ENCODE measurements at regions not wholly inside any gene's neighbourhood (a gene's known extent, or its start where the extent isn't known, plus 50 kb on each side); places are given as distances from the start of the nearest gene placed in this dataset.

DNA sequence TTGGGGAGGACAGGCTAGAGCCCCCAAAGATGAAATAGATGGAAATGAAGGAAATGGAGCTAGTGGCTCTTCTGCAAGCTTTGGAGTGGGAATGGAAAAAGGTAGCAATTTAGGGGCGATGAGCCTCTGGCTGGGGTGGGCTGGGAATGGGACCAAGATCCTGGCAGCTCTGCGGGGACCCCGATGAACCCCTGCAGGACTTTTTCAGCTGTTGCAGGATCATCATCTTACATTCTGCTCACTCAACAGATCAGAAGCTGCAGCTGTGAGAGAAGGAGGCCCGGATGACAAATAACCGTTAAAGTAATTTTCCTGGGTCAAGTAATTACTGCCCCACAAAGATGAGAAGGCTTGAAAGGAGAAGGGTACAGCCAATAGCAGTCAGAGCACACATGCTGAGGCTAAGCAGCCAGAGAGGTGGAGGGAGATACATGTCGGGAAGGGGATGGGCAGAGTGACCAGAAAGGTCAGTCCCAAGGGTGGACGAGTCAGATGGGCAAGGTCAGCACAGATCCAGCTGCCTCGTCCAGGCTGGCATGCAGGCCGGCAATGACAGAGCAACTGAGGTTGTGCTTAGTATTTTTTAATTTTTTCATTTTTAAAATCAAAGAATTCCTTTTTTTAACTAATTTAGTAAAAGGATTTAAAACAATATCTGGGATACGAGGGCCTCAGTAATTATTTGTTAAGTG is 245.0 kb upstream of the RAB6C start:
- H3K27me3 Mint-ChIP-seq = peaks cover 0 to 2% of the 10 kb centered on the region in 2 donors
- CTCF ChIA-PET = no interaction called here
- POLR2A ChIA-PET = no interaction called here

DNA sequence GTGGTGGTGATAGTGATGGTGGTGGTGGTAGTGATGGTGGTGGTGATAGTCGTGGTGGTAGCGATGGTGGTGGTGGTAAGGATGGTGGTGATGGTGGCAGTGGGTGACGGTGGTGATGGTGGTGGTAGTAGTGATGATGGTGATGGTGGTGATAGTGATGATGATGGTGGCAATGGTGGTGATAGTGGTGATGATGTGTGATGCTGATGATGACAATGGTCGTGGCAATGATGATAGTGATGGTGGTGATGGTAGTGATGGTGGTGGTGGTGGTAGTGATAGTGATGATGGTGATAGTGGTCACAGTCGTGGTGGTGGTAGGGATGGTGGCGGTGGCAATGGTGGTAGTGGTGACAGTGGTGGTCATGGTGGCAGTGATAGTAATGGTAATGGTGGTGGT is 243.9 kb upstream of the RAB6C start:
- H3K27ac ChIP-seq (ENCODE audit: low read depth, low read length) = no peak overlapping the region
- no peak overlapping the region for H3K4me3 ChIP-seq (ENCODE audit: low read length)
- Mint-ChIP-seq H3K36me3 (no peaks in the 10 kb centered on the region), H3K4me1 (no peaks in the 10 kb centered on the region), H3K4me3 (no peak overlapping the region), H3K27ac (no peak overlapping the region), H3K27me3 (peaks cover 0 to 3% of the 10 kb centered on the region in 2 donors), H3K9me3 (peaks cover 0 to 1% (median 0%) of the 10 kb centered on the region in 5 donors)
- POLR2A ChIA-PET = no interaction called here
- H3K9me3 ChIP-seq (ENCODE audit: low read length) = no peaks in the 10 kb centered on the region
- H3K36me3 ChIP-seq (ENCODE audit: insufficient read depth, low read length) = no peaks in the 10 kb centered on the region
- DNase-seq = no peak
- no peaks in the 10 kb centered on the region for H3K4me1 ChIP-seq (ENCODE audit: insufficient read depth, low read length)
- CTCF ChIA-PET = no interaction called here
- H3K27me3 ChIP-seq (ENCODE audit: insufficient read depth, low read length, poor library complexity, severe bottlenecking) = no peaks in the 10 kb centered on the region

More for the DNA sequence above, 245.0 kb upstream of the RAB6C start:
- Histone ChIP-seq H3K36me3 (ENCODE audit: insufficient read depth, low read length) (no peaks in the 10 kb centered on the region), H3K4me3 (ENCODE audit: low read length) (no peak overlapping the region), H3K9me3 (ENCODE audit: low read length) (no peaks in the 10 kb centered on the region), H3K4me1 (ENCODE audit: insufficient read depth, low read length) (no peaks in the 10 kb centered on the region), H3K27ac (ENCODE audit: low read depth, low read length) (no peak overlapping the region), H3K27me3 (ENCODE audit: insufficient read depth, low read length, poor library complexity, severe bottlenecking) (no peaks in the 10 kb centered on the region)
- Mint-ChIP-seq H3K36me3 (no peaks in the 10 kb centered on the region), H3K4me3 (no peak overlapping the region), H3K27ac (no peak overlapping the region), H3K4me1 (no peaks in the 10 kb centered on the region), H3K9me3 (peaks cover 0 to 1% (median 0%) of the 10 kb centered on the region in 5 donors)
- DNase-seq = no peak

DNA sequence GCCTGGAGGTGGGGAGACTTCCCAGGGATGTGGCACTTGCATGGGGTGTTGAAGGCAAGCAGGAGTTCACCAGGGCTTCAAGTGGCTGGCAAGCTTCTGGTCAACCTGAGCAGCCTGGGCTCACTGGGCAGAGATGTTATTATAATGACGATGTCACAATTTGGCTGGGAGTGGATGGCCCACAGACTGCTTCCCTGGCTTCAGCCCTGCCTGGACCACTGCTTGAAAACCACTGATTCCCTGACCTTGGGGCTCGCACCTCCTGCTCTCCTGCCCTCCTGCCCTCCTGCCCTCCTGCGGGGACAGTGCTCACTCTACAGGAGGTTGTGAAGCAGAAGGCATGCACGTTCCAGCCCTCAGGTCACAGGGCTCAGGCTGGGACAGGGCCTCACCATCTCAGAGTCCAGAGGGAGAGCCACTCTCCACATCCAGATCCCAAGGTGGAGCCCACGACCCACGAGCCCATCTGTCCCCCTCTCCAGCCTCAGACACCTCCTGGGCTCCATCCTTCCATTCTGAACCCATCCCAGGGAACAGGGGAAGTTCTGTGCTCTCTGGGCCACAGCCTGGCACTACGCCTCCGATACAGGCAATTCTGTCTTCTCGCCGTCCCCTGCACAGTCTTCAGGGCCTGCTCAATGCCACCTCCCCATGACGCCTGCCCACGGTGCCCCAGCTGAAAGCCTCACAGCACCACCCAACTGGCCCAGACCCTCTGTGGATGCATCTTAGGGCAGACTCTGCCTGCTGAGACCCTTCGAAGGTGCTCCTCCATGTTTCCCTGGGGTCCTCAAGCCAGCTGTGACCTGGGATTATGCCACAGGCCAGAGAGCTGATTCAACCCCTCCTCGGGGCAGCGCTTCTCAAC is 241.6 kb upstream of the RAB6C start:
- Histone ChIP-seq H3K36me3 (ENCODE audit: insufficient read depth, low read length) (no peaks in the 10 kb centered on the region), H3K4me1 (ENCODE audit: insufficient read depth, low read length) (no peaks in the 10 kb centered on the region), H3K27me3 (ENCODE audit: insufficient read depth, low read length, poor library complexity, severe bottlenecking) (no peaks in the 10 kb centered on the region), H3K27ac (ENCODE audit: low read depth, low read length) (no peak overlapping the region), H3K9me3 (ENCODE audit: low read length) (no peaks in the 10 kb centered on the region), H3K4me3 (ENCODE audit: low read length) (no peak overlapping the region)
- Mint-ChIP-seq H3K27me3 (peaks cover 0 to 5% of the 10 kb centered on the region in 2 donors), H3K9me3 (peaks cover 0 to 1% (median 0%) of the 10 kb centered on the region in 5 donors), H3K36me3 (no peaks in the 10 kb centered on the region), H3K4me1 (no peaks in the 10 kb centered on the region), H3K4me3 (no peak overlapping the region), H3K27ac (no peak overlapping the region)
- no peak for DNase-seq
- ChIA-PET CTCF (no interaction called here), POLR2A (no interaction called here)

DNA sequence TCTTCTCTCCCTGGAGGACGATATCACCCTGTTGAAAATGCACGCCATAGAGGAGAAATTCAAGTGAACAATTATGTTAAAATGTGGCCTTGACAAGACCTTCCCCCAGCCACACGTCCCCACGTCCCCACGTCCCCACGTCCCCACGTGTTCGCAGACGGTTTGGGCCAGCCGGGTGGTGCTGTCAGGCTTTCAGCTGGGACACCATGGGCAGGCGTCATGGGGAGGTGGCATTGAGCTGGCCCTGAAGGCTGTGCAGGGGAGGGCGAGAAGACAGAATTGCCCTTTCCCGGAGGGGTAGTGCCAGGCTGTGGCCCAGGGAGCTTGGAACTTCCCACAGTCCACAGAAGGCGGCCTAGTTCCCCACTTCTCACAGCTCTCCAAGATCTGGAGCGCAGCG is 240.7 kb upstream of the RAB6C start:
- no peak for DNase-seq
- Histone ChIP-seq H3K9me3 (ENCODE audit: low read length) (no peaks in the 10 kb centered on the region), H3K4me1 (ENCODE audit: insufficient read depth, low read length) (no peaks in the 10 kb centered on the region), H3K36me3 (ENCODE audit: insufficient read depth, low read length) (no peaks in the 10 kb centered on the region), H3K27me3 (ENCODE audit: insufficient read depth, low read length, poor library complexity, severe bottlenecking) (no peaks in the 10 kb centered on the region), H3K27ac (ENCODE audit: low read depth, low read length) (no peak overlapping the region), H3K4me3 (ENCODE audit: low read length) (no peak overlapping the region)
- POLR2A ChIA-PET = no interaction called here
- Mint-ChIP-seq H3K4me3 (no peak overlapping the region), H3K36me3 (no peaks in the 10 kb centered on the region), H3K27me3 (peaks cover 0 to 5% of the 10 kb centered on the region in 2 donors), H3K27ac (no peak overlapping the region), H3K9me3 (peaks cover 0 to 1% (median 0%) of the 10 kb centered on the region in 5 donors), H3K4me1 (no peaks in the 10 kb centered on the region)
- CTCF ChIA-PET = no interaction called here

DNA sequence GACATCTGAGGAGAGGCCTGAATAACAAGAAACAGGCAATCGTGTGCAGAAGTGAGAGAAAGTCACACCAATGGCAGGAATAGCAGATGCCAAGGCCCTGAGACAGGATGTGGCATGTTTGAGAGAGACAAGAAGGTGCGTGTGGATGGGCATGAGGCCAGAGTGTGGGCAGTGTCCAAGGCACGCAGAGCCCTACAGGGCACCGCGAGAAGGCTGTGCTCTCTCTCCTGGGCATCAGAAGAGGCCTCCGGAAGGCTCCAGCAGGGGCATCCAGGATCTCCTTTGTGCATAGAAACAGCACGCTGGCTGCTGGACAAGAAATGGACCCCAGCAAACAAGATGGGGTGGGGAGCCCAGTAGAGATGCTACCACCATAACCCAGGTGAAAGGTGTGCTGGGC is 239.0 kb upstream of the RAB6C start:
- ChIA-PET CTCF (no interaction called here), POLR2A (no interaction called here)
- no peaks in the 10 kb centered on the region for H3K4me1 ChIP-seq (ENCODE audit: insufficient read depth, low read length)
- Mint-ChIP-seq H3K4me3 (no peak overlapping the region), H3K27me3 (peaks cover 0 to 5% of the 10 kb centered on the region in 2 donors), H3K27ac (no peak overlapping the region), H3K9me3 (peaks cover 0 to 1% (median 0%) of the 10 kb centered on the region in 5 donors), H3K4me1 (no peaks in the 10 kb centered on the region), H3K36me3 (no peaks in the 10 kb centered on the region)
- no peak overlapping the region for H3K27ac ChIP-seq (ENCODE audit: low read depth, low read length)
- no peak overlapping the region for H3K4me3 ChIP-seq (ENCODE audit: low read length)
- no peaks in the 10 kb centered on the region for H3K9me3 ChIP-seq (ENCODE audit: low read length)
- DNase-seq = no peak
- no peaks in the 10 kb centered on the region for H3K36me3 ChIP-seq (ENCODE audit: insufficient read depth, low read length)
- H3K27me3 ChIP-seq (ENCODE audit: insufficient read depth, low read length, poor library complexity, severe bottlenecking) = no peaks in the 10 kb centered on the region

DNA sequence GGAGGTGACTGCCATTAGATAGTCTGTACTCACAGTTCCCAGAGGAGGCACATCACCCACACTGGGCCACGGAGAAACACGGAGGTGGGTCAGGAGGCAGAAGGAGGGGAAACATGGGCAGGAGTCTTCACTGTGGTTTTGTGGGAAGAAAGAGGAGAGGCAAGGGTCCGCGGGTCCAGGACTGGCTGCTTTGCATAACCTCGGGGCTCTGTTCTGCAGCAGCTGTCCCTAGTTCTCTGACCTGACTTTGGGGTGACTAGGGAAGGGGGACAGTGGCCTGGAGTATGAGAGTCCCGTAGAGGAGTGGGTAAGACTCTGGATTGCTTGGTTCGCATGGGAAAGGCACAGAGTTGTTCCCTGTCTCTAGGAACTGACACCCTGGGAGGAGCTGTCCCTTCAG is 238.3 kb upstream of the RAB6C start:
- H3K4me3 ChIP-seq (ENCODE audit: low read length) = no peak overlapping the region
- H3K36me3 ChIP-seq (ENCODE audit: insufficient read depth, low read length) = no peaks in the 10 kb centered on the region
- H3K9me3 ChIP-seq (ENCODE audit: low read length) = no peaks in the 10 kb centered on the region
- Mint-ChIP-seq H3K9me3 (peaks cover 0 to 1% (median 0%) of the 10 kb centered on the region in 5 donors), H3K27me3 (peaks cover 0 to 5% of the 10 kb centered on the region in 2 donors), H3K36me3 (no peaks in the 10 kb centered on the region), H3K4me3 (no peak overlapping the region), H3K27ac (no peak overlapping the region), H3K4me1 (no peaks in the 10 kb centered on the region)
- POLR2A ChIA-PET = no interaction called here
- no peak for DNase-seq
- no peak overlapping the region for H3K27ac ChIP-seq (ENCODE audit: low read depth, low read length)
- H3K27me3 ChIP-seq (ENCODE audit: insufficient read depth, low read length, poor library complexity, severe bottlenecking) = no peaks in the 10 kb centered on the region
- no peaks in the 10 kb centered on the region for H3K4me1 ChIP-seq (ENCODE audit: insufficient read depth, low read length)
- CTCF ChIA-PET = no interaction called here

DNA sequence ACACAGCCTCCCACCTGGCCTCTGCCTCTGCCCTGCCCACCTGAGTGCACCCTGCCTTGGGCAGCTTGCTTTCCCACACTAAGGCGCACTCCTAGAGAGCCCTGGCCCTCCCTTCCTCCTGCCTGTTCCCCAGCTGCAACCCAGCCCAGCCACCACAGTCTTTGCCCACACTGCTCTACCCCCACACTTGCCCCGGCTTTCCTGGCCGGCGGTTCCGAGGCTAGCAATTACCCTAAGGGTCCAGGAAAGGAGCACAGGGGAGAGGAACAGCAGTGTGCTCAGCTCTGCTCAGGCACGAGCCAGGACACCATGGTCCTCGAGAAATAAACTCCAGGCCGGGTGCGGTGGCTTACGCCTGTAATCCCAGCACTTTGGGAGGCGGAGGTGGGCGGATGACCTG is 237.8 kb upstream of the RAB6C start:
- ChIA-PET CTCF (no interaction called here), POLR2A (no interaction called here)
- H3K36me3 ChIP-seq (ENCODE audit: insufficient read depth, low read length) = no peaks in the 10 kb centered on the region
- H3K27me3 ChIP-seq (ENCODE audit: insufficient read depth, low read length, poor library complexity, severe bottlenecking) = no peaks in the 10 kb centered on the region
- Mint-ChIP-seq H3K27me3 (peaks cover 0 to 5% of the 10 kb centered on the region in 2 donors), H3K36me3 (no peaks in the 10 kb centered on the region), H3K4me3 (no peak overlapping the region), H3K9me3 (peaks cover 0 to 1% (median 0%) of the 10 kb centered on the region in 5 donors), H3K4me1 (no peaks in the 10 kb centered on the region), H3K27ac (no peak overlapping the region)
- no peak overlapping the region for H3K27ac ChIP-seq (ENCODE audit: low read depth, low read length)
- H3K4me3 ChIP-seq (ENCODE audit: low read length) = no peak overlapping the region
- no peaks in the 10 kb centered on the region for H3K4me1 ChIP-seq (ENCODE audit: insufficient read depth, low read length)
- H3K9me3 ChIP-seq (ENCODE audit: low read length) = no peaks in the 10 kb centered on the region
- no peak for DNase-seq

DNA sequence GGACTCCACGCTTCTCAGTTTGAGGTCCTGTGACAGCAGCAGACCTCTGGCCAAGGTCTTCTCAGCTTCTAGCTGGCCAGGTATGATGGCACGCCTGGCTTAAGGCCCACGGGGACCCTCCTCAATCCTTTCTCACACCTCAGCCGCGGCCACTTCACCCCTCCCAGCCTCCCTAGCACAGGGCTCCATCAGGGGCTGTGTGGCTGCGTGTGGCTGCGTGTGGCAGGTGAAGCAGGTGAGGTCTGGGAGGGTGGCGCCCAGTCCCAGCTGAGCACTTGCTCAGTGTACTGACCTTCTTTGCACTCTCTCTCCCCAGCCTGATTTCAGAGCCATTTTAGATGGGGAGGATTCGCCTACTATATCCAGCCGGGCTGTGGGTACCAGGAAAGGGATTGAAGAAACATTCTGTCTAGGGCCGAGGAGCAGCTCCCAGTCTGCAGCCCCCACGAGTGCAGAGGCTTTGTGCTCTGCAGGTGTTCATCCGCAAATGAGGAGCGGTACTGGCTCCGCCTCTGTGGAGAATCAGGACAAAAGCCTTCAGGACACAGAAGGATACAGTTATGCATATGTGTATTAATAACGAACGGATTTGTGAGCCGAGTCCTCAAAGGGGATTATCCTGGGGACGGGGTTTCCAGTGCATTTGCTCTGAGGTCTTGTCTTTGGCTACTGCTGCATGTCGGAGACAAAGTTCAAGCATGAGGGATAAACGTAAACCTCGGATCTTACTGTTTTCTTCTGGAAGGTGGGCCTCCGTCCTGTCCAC is 236.9 kb upstream of the RAB6C start:
- POLR2A ChIA-PET = no interaction called here
- peaks cover 5% of the 10 kb centered on the region in 2 donors for H3K27me3 Mint-ChIP-seq
- H3K27me3 ChIP-seq (ENCODE audit: insufficient read depth, low read length, poor library complexity, severe bottlenecking) = no peaks in the 10 kb centered on the region
- DNase-seq = no peak
- H3K27ac ChIP-seq (ENCODE audit: low read depth, low read length) = no peak overlapping the region
- no peaks in the 10 kb centered on the region for H3K36me3 Mint-ChIP-seq
- H3K9me3 Mint-ChIP-seq = peaks cover 0 to 1% (median 0%) of the 10 kb centered on the region in 5 donors
- H3K9me3 ChIP-seq (ENCODE audit: low read length) = no peaks in the 10 kb centered on the region
- H3K4me3 ChIP-seq (ENCODE audit: low read length) = no peak overlapping the region
- no peaks in the 10 kb centered on the region for H3K4me1 ChIP-seq (ENCODE audit: insufficient read depth, low read length)
- no peaks in the 10 kb centered on the region for H3K4me1 Mint-ChIP-seq
- H3K36me3 ChIP-seq (ENCODE audit: insufficient read depth, low read length) = no peaks in the 10 kb centered on the region
- no peak overlapping the region for H3K27ac Mint-ChIP-seq
- H3K4me3 Mint-ChIP-seq = no peak overlapping the region
- CTCF ChIA-PET = no interaction called here
